K562 (cell line): ENCODE measurements at regions not wholly inside any gene's neighbourhood (a gene's known extent, or its start where the extent isn't known, plus 50 kb on each side); places are given as distances from the start of the nearest gene placed in this dataset.

Experiments used
- ELK1 ChIP-seq: sonication (generic); formaldehyde crosslinking; IDR thresholded peaks from 2 replicates; pipeline ENCODE4 v1.8.1; 2022; ENCODE audit warnings: missing genetic modification reagents
- GATA2 ChIP-seq: sonication (generic); formaldehyde crosslinking; IDR thresholded peaks from 2 replicates; pipeline ENCODE4 v1.4.0; 2020; ENCODE audit warnings: mild to moderate bottlenecking, missing genetic modification reagents
- GATAD2A ChIP-seq: fragments of 450-650 bp; IDR thresholded peaks from 2 replicates; pipeline ENCODE4 v1.6.1; 2017
- MAZ ChIP-seq, 2 experiments: fragments of 450-650 bp in 1 of 2; sonication (generic) in 1 of 2; formaldehyde crosslinking; IDR thresholded peaks in 1 of 2; conservative IDR thresholded peaks in 1 of 2; 2 replicates each; pipeline versions ENCODE4 v1.4.0 to v1.5.0; 2020; ENCODE audit warnings: mild to moderate bottlenecking in 1 of 2, missing genetic modification reagents in 1 of 2
- RUNX1 ChIP-seq: sonication (generic); IDR thresholded peaks from 2 replicates; pipeline ENCODE4 v1.6.1; 2016; ENCODE audit warnings: antibody characterized with exemption, low read depth
- USF1 ChIP-seq: sonication (generic); formaldehyde crosslinking; IDR thresholded peaks from 2 replicates; pipeline ENCODE4 v1.9.0; 2022; ENCODE audit warnings: mild to moderate bottlenecking, missing genetic modification reagents
- XRCC5 ChIP-seq: fragments of 200-400 bp; formaldehyde crosslinking; IDR thresholded peaks from 2 replicates; pipeline ENCODE4 v1.6.1; 2017; ENCODE audit warnings: low read depth, mild to moderate bottlenecking, low read length
- ZNF253 ChIP-seq: fragments of 250-450 bp; sonication (Bioruptor Pico); conservative IDR thresholded peaks from 2 replicates; pipeline ENCODE4 v1.6.1; 2021; ENCODE audit warnings: mild to moderate bottlenecking
- ZNF274 ChIP-seq: IDR thresholded peaks from 2 replicates; pipeline ENCODE4 v1.6.1; 2011; ENCODE audit warnings: low read depth, mild to moderate bottlenecking, low read length, moderate library complexity, borderline replicate concordance
- TF ChIP-seq, protein P1 (sequence below), 3 experiments: IDR thresholded peaks in 2 of 3; conservative IDR thresholded peaks in 1 of 3; 2 replicates each; pipeline ENCODE4 v1.5.1; 2011 to 2012; ENCODE audit warnings: low read length in 3 of 3, mild to moderate bottlenecking in 3 of 3, control low read depth in 2 of 3, improper control_type of control experiment in 1 of 3, inconsistent platforms in 1 of 3, low read depth in 1 of 3, mixed read lengths in 1 of 3, moderate library complexity in 1 of 3; ENCODE audit not compliant: insufficient read depth in 2 of 3

GRCh38 chr14:100664841-100665510, 61.7 kb upstream of the DLK1 start:
- TF ChIP-seq ZNF274 (no peak), GATAD2A (no peak), MAZ (CRISPR knock-in tag; conservative IDR thresholded peaks at IDR 0.05 in 1 of 2, IDR thresholded peaks at IDR 0.05 in 1 of 2) (no peak), USF1 (CRISPR knock-in tag) (no peak), ZNF253 (no peak), RUNX1 (no peak), ELK1 (CRISPR knock-in tag) (no peak), GATA2 (no peak), XRCC5 (no peak)
- TF ChIP-seq, protein P1, sequence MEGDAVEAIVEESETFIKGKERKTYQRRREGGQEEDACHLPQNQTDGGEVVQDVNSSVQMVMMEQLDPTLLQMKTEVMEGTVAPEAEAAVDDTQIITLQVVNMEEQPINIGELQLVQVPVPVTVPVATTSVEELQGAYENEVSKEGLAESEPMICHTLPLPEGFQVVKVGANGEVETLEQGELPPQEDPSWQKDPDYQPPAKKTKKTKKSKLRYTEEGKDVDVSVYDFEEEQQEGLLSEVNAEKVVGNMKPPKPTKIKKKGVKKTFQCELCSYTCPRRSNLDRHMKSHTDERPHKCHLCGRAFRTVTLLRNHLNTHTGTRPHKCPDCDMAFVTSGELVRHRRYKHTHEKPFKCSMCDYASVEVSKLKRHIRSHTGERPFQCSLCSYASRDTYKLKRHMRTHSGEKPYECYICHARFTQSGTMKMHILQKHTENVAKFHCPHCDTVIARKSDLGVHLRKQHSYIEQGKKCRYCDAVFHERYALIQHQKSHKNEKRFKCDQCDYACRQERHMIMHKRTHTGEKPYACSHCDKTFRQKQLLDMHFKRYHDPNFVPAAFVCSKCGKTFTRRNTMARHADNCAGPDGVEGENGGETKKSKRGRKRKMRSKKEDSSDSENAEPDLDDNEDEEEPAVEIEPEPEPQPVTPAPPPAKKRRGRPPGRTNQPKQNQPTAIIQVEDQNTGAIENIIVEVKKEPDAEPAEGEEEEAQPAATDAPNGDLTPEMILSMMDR (IDR thresholded peaks at IDR 0.05 in 2 of 3, conservative IDR thresholded peaks at IDR 0.05 in 1 of 3; ENCODE audit: insufficient read depth in 2 of 3, low read depth in 1 of 3, low read length in 3 of 3), result no peak
